GM13976 (cell line): ENCODE measurements at regions not wholly inside any gene's neighbourhood (a gene's known extent, or its start where the extent isn't known, plus 50 kb on each side); places are given as distances from the start of the nearest gene placed in this dataset.

ENCODE experiments used
- DNase-seq: peaks from one replicate; pipeline ENCODE4 v3.0.0; 2012; ENCODE audit warnings: low spot score
- in situ Hi-C: fragments of 300-500 bp; cut with MboI; formaldehyde crosslinking; loops from one replicate; pipeline ENCODE4 v1.12.0; 2022; ENCODE audit warnings: low sequenced_read_pairs, mixed read lengths, inconsistent platforms; ENCODE audit not compliant: unreplicated experiment
- TF ChIP-seq, protein P1 (sequence below): IDR thresholded peaks from 2 replicates; pipeline ENCODE4 v1.5.1; 2012; ENCODE audit warnings: borderline replicate concordance, mild to moderate bottlenecking; ENCODE audit not compliant: insufficient read depth; ENCODE audit errors: extremely low read depth, missing control alignments, control extremely low read depth

DNA sequence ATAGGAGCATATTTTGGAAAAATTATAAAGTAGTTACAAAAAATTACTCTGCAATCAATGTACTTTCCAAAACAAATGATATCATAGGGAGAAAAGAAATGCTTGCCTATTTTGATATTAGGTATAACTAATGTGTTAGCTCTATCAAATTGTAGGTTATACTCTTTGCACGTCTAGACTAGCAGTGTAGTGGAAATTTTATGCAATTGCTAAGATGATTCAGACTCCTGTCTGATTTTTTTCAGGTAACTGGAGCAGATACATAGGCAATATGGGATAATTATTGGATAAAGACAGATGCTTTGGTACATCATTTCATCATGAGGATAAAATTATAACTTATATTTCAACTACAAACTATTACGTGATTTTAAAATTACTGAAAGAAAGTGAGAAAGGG, 918.3 kb downstream of the EPHA4 start:
- TF ChIP-seq, protein P1, sequence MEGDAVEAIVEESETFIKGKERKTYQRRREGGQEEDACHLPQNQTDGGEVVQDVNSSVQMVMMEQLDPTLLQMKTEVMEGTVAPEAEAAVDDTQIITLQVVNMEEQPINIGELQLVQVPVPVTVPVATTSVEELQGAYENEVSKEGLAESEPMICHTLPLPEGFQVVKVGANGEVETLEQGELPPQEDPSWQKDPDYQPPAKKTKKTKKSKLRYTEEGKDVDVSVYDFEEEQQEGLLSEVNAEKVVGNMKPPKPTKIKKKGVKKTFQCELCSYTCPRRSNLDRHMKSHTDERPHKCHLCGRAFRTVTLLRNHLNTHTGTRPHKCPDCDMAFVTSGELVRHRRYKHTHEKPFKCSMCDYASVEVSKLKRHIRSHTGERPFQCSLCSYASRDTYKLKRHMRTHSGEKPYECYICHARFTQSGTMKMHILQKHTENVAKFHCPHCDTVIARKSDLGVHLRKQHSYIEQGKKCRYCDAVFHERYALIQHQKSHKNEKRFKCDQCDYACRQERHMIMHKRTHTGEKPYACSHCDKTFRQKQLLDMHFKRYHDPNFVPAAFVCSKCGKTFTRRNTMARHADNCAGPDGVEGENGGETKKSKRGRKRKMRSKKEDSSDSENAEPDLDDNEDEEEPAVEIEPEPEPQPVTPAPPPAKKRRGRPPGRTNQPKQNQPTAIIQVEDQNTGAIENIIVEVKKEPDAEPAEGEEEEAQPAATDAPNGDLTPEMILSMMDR = no peak
- no peak for DNase-seq
- in situ Hi-C loops = no loop called here

DNA sequence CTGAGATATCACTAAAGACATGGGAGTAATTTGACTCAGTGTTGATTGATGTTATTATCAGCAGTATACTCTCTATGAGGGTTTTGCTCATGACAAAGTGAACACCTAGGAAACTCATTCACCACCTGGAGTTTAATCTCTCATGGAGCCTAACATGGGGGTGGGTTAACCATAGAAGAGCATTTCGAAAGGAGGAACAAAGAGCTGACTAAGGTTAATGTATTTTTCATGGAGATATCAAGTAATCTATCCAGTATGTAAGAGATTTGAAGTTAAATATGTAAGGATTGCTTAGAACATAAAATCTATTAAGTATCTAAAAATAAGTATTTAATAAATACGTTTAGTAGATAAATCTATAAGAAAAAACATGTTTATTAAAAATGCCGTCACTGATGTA, 917.8 kb downstream of the EPHA4 start:
- in situ Hi-C loops = no loop called here
- TF ChIP-seq, protein P1 = no peak
- DNase-seq = no peak

DNA sequence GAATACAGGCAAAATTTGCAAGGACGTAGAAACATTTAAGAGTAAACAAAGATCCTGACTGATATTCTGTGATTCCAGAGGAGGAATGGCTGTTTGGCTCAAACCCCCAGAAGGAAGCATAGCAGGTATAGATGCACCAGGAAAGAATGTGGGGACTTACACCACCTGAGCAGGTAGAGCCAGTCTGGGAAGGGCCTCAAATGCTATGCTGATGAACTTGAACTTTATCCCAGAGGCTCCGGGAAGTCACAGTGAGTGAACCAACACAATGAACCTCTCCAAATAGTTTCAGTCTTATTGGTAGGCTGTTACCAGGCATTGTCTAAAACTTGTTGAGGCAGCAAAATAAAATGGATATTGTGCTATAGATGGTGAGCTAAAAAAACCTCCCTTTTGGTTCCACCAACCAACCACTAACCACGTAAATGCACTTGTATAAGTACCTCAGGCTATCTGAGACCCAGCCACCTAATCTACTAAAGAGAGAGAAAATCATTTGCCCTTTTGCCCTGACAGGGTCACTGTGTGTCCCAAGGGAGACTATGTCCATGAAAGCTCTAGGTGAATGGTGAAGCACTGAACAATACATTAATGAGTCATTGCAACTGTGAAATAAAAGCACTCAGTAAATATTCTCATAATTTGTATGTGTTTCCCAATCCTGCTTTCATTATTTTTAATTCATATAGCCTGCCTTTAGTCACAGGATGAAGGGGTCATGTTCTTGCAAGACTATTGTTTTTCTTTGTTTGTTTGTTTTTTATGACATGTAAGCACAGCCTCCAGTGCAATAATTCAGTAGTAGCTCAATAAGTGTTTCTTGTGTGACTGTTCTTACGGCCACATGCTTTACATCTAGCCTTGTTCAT, 911.6 kb downstream of the EPHA4 start:
- in situ Hi-C loops = no loop called here
- no peak for DNase-seq
- TF ChIP-seq, protein P1 = no peak

DNA sequence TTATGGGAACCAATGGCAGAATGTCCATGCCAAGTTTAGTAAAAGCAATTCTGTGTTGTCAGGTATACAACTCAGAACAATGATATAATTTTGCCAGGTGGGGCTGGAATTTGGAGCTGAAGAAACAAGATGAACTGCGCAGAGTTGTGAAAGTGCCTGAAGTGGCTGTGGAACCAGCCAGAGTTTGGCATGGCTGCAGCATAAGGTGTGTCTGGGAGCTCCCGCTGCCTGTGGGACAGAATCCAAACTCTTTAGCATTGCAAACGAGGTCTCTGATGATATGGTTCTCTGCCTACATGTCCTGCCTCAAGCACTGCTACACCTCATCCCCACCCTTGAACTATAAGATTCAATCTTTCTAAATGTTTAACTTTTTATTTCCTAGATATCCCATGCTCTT, 909.7 kb downstream of the EPHA4 start:
- TF ChIP-seq, protein P1 = no peak
- DNase-seq = no peak
- in situ Hi-C loops = no loop called here

DNA sequence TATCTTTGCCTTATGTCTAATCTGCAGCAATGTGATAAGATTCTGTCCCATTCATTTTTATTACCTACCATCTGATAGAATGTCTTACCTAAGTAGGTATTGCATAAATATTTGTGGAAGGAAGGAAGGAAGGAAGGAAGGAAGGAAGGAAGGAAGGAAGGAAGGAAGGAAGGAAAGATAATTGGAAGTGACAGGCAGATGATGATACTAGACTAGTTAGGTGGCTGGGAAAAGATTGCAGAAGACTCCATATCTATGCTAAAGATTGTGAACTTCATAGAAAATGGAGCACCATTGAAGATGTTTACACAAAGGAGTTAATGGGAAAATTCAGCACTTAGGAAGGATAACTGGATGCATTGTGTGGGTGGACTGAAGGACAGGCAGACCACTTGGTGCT, 909.0 kb downstream of the EPHA4 start:
- TF ChIP-seq, protein P1 = no peak
- in situ Hi-C loops = no loop called here
- DNase-seq = no peak

DNA sequence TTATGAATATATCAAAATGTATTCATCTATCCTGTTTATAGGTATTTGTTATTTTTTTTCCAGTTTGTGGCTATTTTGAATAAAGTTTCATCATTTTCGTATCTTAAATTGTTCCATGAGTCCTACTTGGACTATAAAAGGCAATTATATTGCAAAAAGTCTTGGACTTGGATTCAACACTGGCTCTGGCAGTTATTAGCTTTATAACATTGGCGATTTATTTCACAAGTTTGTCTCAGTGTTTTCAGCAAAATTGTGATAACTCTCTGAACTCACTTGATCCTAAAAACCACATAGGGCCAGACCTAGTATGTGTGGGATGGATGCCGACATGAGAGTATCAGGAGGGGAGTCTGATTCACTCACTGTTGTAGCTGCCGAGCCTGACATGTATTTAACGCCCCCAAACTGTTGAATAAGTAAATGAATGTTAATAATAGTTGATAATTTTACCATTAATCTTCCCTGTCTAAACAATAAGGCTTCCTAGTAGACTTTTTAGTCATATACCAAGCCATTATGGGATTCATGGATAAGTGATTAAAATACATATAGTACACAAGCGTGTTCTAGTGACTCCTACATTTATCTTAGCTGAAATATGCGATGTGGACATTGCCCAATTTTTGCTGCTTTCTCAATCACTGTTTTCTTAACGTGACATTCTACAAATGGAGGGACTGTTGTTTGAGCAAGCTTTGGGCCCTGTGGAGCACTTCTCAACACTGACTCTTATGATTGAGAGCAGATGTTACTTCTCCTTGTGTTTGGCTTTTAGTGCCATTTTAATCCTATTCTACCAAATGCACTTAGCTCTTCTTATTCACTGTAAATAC, 907.6 kb downstream of the EPHA4 start:
- no peak for DNase-seq
- TF ChIP-seq, protein P1 = no peak
- in situ Hi-C loops = no loop called here
